Endothelial cell of umbilical vein (primary cell): ENCODE measurements at regions not wholly inside any gene's neighbourhood (a gene's known extent, or its start where the extent isn't known, plus 50 kb on each side); places are given as distances from the start of the nearest gene placed in this dataset.

Source experiments
- BruUV-seq: library from RNA; stranded (reverse); fragments of 400-500 nt; replicated peaks from 2 replicates; lab custom pipeline; 2021; lab: Mats Ljungman, UMichigan
- CTCF ChIA-PET: fragments of 300-600, 350-600 bp; sonication (Branson Sonifier 250); formaldehyde crosslinking; loops from one replicate; lab custom pipeline; 2021; ENCODE audit warnings: antibody characterized with exemption, inconsistent platforms; lab: Charles Lee
- POLR2A ChIA-PET: fragments of 300-600, 350-600 bp; sonication (Branson Sonifier 250); formaldehyde crosslinking; loops from one replicate; lab custom pipeline; 2021; ENCODE audit warnings: antibody characterized with exemption, inconsistent platforms; lab: Charles Lee
- DNase-seq: peaks from one replicate; pipeline ENCODE4 v3.0.0-alpha.2; 2011; ENCODE audit warnings: low read depth, low spot score
- FAIRE-seq: peaks from 2 replicates; lab custom pipeline; 2011; peaks lifted over from hg19 to GRCh38; lab: Jason Lieb, UNC
- H2AFZ ChIP-seq: 2 replicates; pipeline ENCODE4 v1.6.0; 2012; ENCODE audit warnings: low read depth, low read length, control low read depth, inconsistent platforms
- H3K27ac ChIP-seq: 2 replicates; pipeline ENCODE4 v1.5.1; 2011; ENCODE audit warnings: low read depth, mild to moderate bottlenecking, control low read depth, low read length, moderate library complexity; ENCODE audit not compliant: insufficient read depth
- H3K27me3 ChIP-seq, 2 experiments: 2 replicates each; pipeline versions ENCODE4 v1.6.0 to v1.6.1; 2011; ENCODE audit warnings: low read length in 2 of 2, mixed read lengths in 1 of 2; ENCODE audit not compliant: control insufficient read depth in 2 of 2, insufficient read depth in 2 of 2
- H3K36me3 ChIP-seq, 2 experiments: 2 replicates in 1 of 2; 3 replicates in 1 of 2; pipeline ENCODE4 v1.5.1; 2011; ENCODE audit warnings: low read length in 2 of 2, mild to moderate bottlenecking in 1 of 2, moderate library complexity in 1 of 2; ENCODE audit not compliant: control insufficient read depth in 2 of 2, insufficient read depth in 2 of 2; ENCODE audit errors: extremely low read depth in 1 of 2
- H3K4me1 ChIP-seq: 3 replicates; pipeline ENCODE4 v1.5.1; 2011; ENCODE audit warnings: mild to moderate bottlenecking, low read length; ENCODE audit not compliant: control insufficient read depth, insufficient read depth; ENCODE audit errors: extremely low read depth
- H3K4me2 ChIP-seq: 2 replicates; pipeline ENCODE4 v1.6.1; 2011; ENCODE audit warnings: low read length, control low read depth, mixed read lengths; ENCODE audit not compliant: insufficient read depth
- H3K4me3 ChIP-seq, 3 experiments: fragments of 200-600 bp in 1 of 3; sonication (generic), shearing (Covaris generic) in 1 of 3; replicated peaks in 1 of 3; 2 replicates each; pipeline ENCODE4 v1.5.1; 2011 to 2016; ENCODE audit warnings: control low read depth in 3 of 3, low read length in 3 of 3, mild to moderate bottlenecking in 2 of 3, inconsistent platforms in 1 of 3, low read depth in 1 of 3, moderate library complexity in 1 of 3; ENCODE audit not compliant: insufficient read depth in 1 of 3
- H3K79me2 ChIP-seq: 2 replicates; pipeline ENCODE4 v1.6.0; 2012; ENCODE audit warnings: low read length, inconsistent platforms; ENCODE audit not compliant: control insufficient read depth, insufficient read depth
- H3K9ac ChIP-seq: replicated peaks from 2 replicates; pipeline ENCODE3; 2011; ENCODE audit warnings: low read length, control low read depth; ENCODE audit not compliant: insufficient read depth; ENCODE audit errors: extremely low read depth
- H3K9me1 ChIP-seq: replicated peaks from 3 replicates; pipeline ENCODE4 v1.6.0; 2011; ENCODE audit warnings: mild to moderate bottlenecking, low read length; ENCODE audit not compliant: control insufficient read depth, insufficient read depth; ENCODE audit errors: extremely low read depth
- H3K9me3 ChIP-seq: replicated peaks from 2 replicates; pipeline ENCODE4 v1.5.1; 2012; ENCODE audit warnings: low read length, inconsistent platforms; ENCODE audit not compliant: control insufficient read depth, insufficient read depth
- H4K20me1 ChIP-seq: replicated peaks from 2 replicates; pipeline ENCODE3; 2011; ENCODE audit warnings: mild to moderate bottlenecking, low read length; ENCODE audit not compliant: control insufficient read depth, insufficient read depth; ENCODE audit errors: extremely low read depth
- EZH2 ChIP-seq: IDR thresholded peaks from 2 replicates; pipeline ENCODE4 v1.6.1; 2012; ENCODE audit warnings: borderline replicate concordance, low read depth, mild to moderate bottlenecking, moderate library complexity, low read length, inconsistent platforms; ENCODE audit not compliant: severe bottlenecking
- FOS ChIP-seq: IDR thresholded peaks from 2 replicates; pipeline ENCODE4 v1.6.1; 2011; ENCODE audit warnings: mild to moderate bottlenecking, low read length, moderate library complexity, borderline replicate concordance; ENCODE audit not compliant: insufficient read depth
- GATA2 ChIP-seq: IDR thresholded peaks from 2 replicates; pipeline ENCODE4 v1.7.0; 2011; ENCODE audit warnings: low read depth, mild to moderate bottlenecking, moderate library complexity, mixed read lengths, low read length; ENCODE audit not compliant: insufficient read length, insufficient read depth
- JUN ChIP-seq: IDR thresholded peaks from 2 replicates; pipeline ENCODE4 v1.6.1; 2011; ENCODE audit warnings: borderline replicate concordance, low read depth; ENCODE audit not compliant: insufficient read length, insufficient read depth
- MYC ChIP-seq: IDR thresholded peaks from one replicate; pipeline ENCODE4 v1.6.1; 2011; ENCODE audit warnings: mild to moderate bottlenecking, low read depth, low read length
- POLR2A ChIP-seq: IDR thresholded peaks from 2 replicates; pipeline ENCODE4 v1.6.1; 2012; ENCODE audit warnings: low read depth, mild to moderate bottlenecking, control low read depth, low read length
- POLR2AphosphoS5 ChIP-seq: IDR thresholded peaks from 2 replicates; pipeline ENCODE4 v1.6.1; 2012; ENCODE audit warnings: low read depth, mild to moderate bottlenecking, control low read depth, low read length, moderate library complexity; ENCODE audit not compliant: insufficient read depth
- dilution Hi-C: fragments of 300-500 bp; cut with MboI; formaldehyde crosslinking; loops from one replicate; pipeline ENCODE4 v1.15.0; 2019; ENCODE audit warnings: low sequenced_read_pairs; ENCODE audit not compliant: extremely low pct_ligation_motif_present
- intact Hi-C: fragments of 100-400 bp; cut with micrococcal nuclease; formaldehyde crosslinking; loops from one replicate; pipeline ENCODE4 v1.10.0; 2022
- TF ChIP-seq, protein P1 (sequence below), 2 donors: IDR thresholded peaks; 1 replicate in 1 of 2; 2 replicates in 1 of 2; pipeline ENCODE4 v1.5.1; 2011; ENCODE audit warnings: low read length in 2 of 2, mild to moderate bottlenecking in 2 of 2, moderate library complexity in 2 of 2, control low read depth in 1 of 2, inconsistent platforms in 1 of 2, low read depth in 1 of 2; ENCODE audit not compliant: insufficient read depth in 1 of 2; ENCODE audit errors: extremely low read depth in 1 of 2
- TF ChIP-seq, protein P2 (sequence below): IDR thresholded peaks from 2 replicates; pipeline ENCODE4 v1.6.1; 2011; ENCODE audit not compliant: insufficient read depth, insufficient read length

GRCh38 chr9:121584421-121584820, 67.0 kb upstream of the DAB2IP start:
- no TSS peak for BruUV-seq
- Histone ChIP-seq H2AFZ (no peak overlapping the region), H3K4me2 (no peak overlapping the region), H3K27ac (no peak overlapping the region), H3K9ac (no peak overlapping the region), H3K27me3 (peaks cover 0 to 9% of the 10 kb centered on the region in 2 experiments), H4K20me1 (no peaks in the 10 kb centered on the region), H3K9me1 (no peaks in the 10 kb centered on the region), H3K79me2 (no peaks in the 10 kb centered on the region), H3K9me3 (no peaks in the 10 kb centered on the region), H3K36me3 (no peaks in the 10 kb centered on the region), H3K4me3 (no peak overlapping the region), H3K4me1 (no peaks in the 10 kb centered on the region)
- intact Hi-C loops, result no loop called here
- FAIRE-seq (no peak), DNase-seq (no peak)
- POLR2A ChIA-PET, result no interaction called here
- TF ChIP-seq POLR2AphosphoS5 (no peak), POLR2A (no peak), GATA2 (no peak), EZH2 (no peak), JUN (no peak), FOS (no peak), MYC (no peak)
- TF ChIP-seq, protein P1, sequence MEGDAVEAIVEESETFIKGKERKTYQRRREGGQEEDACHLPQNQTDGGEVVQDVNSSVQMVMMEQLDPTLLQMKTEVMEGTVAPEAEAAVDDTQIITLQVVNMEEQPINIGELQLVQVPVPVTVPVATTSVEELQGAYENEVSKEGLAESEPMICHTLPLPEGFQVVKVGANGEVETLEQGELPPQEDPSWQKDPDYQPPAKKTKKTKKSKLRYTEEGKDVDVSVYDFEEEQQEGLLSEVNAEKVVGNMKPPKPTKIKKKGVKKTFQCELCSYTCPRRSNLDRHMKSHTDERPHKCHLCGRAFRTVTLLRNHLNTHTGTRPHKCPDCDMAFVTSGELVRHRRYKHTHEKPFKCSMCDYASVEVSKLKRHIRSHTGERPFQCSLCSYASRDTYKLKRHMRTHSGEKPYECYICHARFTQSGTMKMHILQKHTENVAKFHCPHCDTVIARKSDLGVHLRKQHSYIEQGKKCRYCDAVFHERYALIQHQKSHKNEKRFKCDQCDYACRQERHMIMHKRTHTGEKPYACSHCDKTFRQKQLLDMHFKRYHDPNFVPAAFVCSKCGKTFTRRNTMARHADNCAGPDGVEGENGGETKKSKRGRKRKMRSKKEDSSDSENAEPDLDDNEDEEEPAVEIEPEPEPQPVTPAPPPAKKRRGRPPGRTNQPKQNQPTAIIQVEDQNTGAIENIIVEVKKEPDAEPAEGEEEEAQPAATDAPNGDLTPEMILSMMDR (IDR thresholded peaks at IDR 0.05; ENCODE audit: extremely low read depth in 1 of 2, insufficient read depth in 1 of 2, low read depth in 1 of 2, low read length in 2 of 2), result no peak
- TF ChIP-seq, protein P2, sequence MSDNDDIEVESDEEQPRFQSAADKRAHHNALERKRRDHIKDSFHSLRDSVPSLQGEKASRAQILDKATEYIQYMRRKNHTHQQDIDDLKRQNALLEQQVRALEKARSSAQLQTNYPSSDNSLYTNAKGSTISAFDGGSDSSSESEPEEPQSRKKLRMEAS, result no peak
- CTCF ChIA-PET, result interaction anchor here (0.6 to 1.7 kb wide), 3 partner anchors 38 to 56 kb away, joined by 3 to 4 read pairs (median 4); no protein-coding TSS in a partner anchor
- dilution Hi-C loops, result no loop called here
